ENCODE measurements at regions not wholly inside any gene's neighbourhood (a gene's known extent, or its start where the extent isn't known, plus 50 kb on each side); places are given as distances from the start of the nearest gene placed in this dataset.

DNA sequence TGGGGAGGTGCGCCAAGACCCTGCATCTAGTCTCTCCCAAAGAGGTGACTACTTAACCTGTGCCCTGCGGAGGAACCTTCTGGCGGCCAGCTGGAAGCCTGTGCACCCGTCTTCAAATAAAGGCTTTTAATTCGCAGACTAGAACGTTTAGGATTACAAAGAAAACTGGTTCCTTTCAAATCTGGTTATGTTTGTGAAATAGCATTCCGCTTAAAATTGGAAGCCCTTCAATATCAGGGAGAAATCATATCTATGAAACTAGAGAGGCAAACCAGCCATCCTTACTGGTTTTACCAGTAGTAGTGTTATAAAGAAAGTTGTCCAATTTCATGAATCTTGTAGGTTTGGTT is 250.8 kb downstream of the FAM72C start:
- Histone ChIP-seq H4K20me1 (ENCODE audit: insufficient read depth) (no peaks in the 10 kb centered on the region), H3K9me2 (ENCODE audit: insufficient read depth) (no peaks in the 10 kb centered on the region), H3K9me3 (ENCODE audit: control insufficient read depth in 1 of 2, insufficient read depth in 1 of 2, low read depth in 1 of 2, low read length in 2 of 2) (no peaks in the 10 kb centered on the region; a peak in 1 of 4 replicates), H3K27me3 (ENCODE audit: insufficient read depth, low read length) (no peaks in the 10 kb centered on the region), H3K4me3 (replicated peaks in 1 of 2; ENCODE audit: low read depth in 1 of 2, low read length in 2 of 2) (no peak overlapping the region), H3K36me3 (ENCODE audit: control insufficient read depth in 1 of 2, insufficient read depth in 2 of 2, low read length in 2 of 2) (no peaks in the 10 kb centered on the region), H3K79me2 (ENCODE audit: insufficient read depth, low read length) (no peaks in the 10 kb centered on the region), H2AFZ (ENCODE audit: low read depth, low read length, poor library complexity, severe bottlenecking) (no peak overlapping the region), H3K27ac (ENCODE audit: low read depth, low read length) (no peak overlapping the region), H3K4me2 (ENCODE audit: low read length) (no peak overlapping the region), H3K4me1 (ENCODE audit: control insufficient read depth in 1 of 2, insufficient read depth in 2 of 2, low read length in 2 of 2) (no peaks in the 10 kb centered on the region), H3K9ac (ENCODE audit: low read length) (no peak overlapping the region)
- ChIA-PET RAD21 (ENCODE audit: low non-redundant PET in 1 of 2, low total read pairs in 2 of 2, uncharacterized antibody in 2 of 2, unreplicated experiment in 2 of 2) (no interaction called here), CTCF (no interaction called here), POLR2A (no interaction called here)
- no peak for DNase-seq (ENCODE audit: low read depth, low spot score)
- TF ChIP-seq, protein P1, sequence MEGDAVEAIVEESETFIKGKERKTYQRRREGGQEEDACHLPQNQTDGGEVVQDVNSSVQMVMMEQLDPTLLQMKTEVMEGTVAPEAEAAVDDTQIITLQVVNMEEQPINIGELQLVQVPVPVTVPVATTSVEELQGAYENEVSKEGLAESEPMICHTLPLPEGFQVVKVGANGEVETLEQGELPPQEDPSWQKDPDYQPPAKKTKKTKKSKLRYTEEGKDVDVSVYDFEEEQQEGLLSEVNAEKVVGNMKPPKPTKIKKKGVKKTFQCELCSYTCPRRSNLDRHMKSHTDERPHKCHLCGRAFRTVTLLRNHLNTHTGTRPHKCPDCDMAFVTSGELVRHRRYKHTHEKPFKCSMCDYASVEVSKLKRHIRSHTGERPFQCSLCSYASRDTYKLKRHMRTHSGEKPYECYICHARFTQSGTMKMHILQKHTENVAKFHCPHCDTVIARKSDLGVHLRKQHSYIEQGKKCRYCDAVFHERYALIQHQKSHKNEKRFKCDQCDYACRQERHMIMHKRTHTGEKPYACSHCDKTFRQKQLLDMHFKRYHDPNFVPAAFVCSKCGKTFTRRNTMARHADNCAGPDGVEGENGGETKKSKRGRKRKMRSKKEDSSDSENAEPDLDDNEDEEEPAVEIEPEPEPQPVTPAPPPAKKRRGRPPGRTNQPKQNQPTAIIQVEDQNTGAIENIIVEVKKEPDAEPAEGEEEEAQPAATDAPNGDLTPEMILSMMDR (IDR thresholded peaks at IDR 0.05 in 2 of 3, conservative IDR thresholded peaks at IDR 0.05 in 1 of 3; ENCODE audit: borderline replicate concordance in 1 of 3, insufficient read depth in 1 of 3, low read depth in 2 of 3, low read length in 2 of 3) = no peak
- no peak for TF ChIP-seq SIN3A (IDR thresholded peaks at IDR 0.05; ENCODE audit: low read depth)
- TF ChIP-seq RAD21 (IDR thresholded peaks at IDR 0.05; ENCODE audit: low read depth) = no peak
- TF ChIP-seq, protein P2, sequence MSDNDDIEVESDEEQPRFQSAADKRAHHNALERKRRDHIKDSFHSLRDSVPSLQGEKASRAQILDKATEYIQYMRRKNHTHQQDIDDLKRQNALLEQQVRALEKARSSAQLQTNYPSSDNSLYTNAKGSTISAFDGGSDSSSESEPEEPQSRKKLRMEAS (IDR thresholded peaks at IDR 0.05) = no peak
- TF ChIP-seq JUND (IDR thresholded peaks at IDR 0.05) = no peak
- TF ChIP-seq, protein P3, sequence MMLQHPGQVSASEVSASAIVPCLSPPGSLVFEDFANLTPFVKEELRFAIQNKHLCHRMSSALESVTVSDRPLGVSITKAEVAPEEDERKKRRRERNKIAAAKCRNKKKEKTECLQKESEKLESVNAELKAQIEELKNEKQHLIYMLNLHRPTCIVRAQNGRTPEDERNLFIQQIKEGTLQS (IDR thresholded peaks at IDR 0.05) = no peak
- no peak for TF ChIP-seq ZFX (IDR thresholded peaks at IDR 0.05)
- no peak for TF ChIP-seq EZH2phosphoT487 (IDR thresholded peaks at IDR 0.05; ENCODE audit: borderline replicate concordance)
- TF ChIP-seq TCF7L2 (IDR thresholded peaks at IDR 0.05; ENCODE audit: borderline replicate concordance, extremely low read depth, insufficient read depth, insufficient read length) = no peak
- TF ChIP-seq CEBPB (IDR thresholded peaks at IDR 0.05; ENCODE audit: low read depth) = no peak
- TF ChIP-seq EZH2 (IDR thresholded peaks at IDR 0.05) = no peak
- TF ChIP-seq, protein P4, sequence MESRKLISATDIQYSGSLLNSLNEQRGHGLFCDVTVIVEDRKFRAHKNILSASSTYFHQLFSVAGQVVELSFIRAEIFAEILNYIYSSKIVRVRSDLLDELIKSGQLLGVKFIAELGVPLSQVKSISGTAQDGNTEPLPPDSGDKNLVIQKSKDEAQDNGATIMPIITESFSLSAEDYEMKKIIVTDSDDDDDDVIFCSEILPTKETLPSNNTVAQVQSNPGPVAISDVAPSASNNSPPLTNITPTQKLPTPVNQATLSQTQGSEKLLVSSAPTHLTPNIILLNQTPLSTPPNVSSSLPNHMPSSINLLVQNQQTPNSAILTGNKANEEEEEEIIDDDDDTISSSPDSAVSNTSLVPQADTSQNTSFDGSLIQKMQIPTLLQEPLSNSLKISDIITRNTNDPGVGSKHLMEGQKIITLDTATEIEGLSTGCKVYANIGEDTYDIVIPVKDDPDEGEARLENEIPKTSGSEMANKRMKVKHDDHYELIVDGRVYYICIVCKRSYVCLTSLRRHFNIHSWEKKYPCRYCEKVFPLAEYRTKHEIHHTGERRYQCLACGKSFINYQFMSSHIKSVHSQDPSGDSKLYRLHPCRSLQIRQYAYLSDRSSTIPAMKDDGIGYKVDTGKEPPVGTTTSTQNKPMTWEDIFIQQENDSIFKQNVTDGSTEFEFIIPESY (IDR thresholded peaks at IDR 0.05; ENCODE audit: extremely low read depth, insufficient replicate concordance, low read length) = no peak
- no peak for TF ChIP-seq CBX3 (IDR thresholded peaks at IDR 0.05; ENCODE audit: low read depth)
- BruUV-seq (replicated peaks) = no TSS peak
- intact Hi-C loops (cut with micrococcal nuclease) = no loop called here
- no peak for ATAC-seq

All from HCT116 (cell line).